Mesendoderm (in vitro differentiated cells): ENCODE measurements at regions not wholly inside any gene's neighbourhood (a gene's known extent, or its start where the extent isn't known, plus 50 kb on each side); places are given as distances from the start of the nearest gene placed in this dataset.

Experiments used
- DNase-seq: peaks from one replicate; pipeline ENCODE4 v3.0.0; 2013
- H2AK5ac ChIP-seq: 2 replicates; pipeline ENCODE4 v1.6.1; 2013; ENCODE audit warnings: low read length, inconsistent platforms
- H2BK120ac ChIP-seq: 2 replicates; pipeline ENCODE4 v1.6.1; 2013; ENCODE audit warnings: low read depth, mild to moderate bottlenecking, low read length, moderate library complexity, mixed read lengths
- H2BK15ac ChIP-seq: replicated peaks from 2 replicates; pipeline ENCODE4 v1.6.1; 2013; ENCODE audit warnings: low read depth, mild to moderate bottlenecking, moderate library complexity
- H2BK5ac ChIP-seq: 2 replicates; pipeline ENCODE4 v1.6.1; 2013; ENCODE audit warnings: low read length, inconsistent platforms
- H3K18ac ChIP-seq: 2 replicates; pipeline ENCODE4 v1.6.1; 2013; ENCODE audit warnings: mild to moderate bottlenecking, low read length, mixed read lengths
- H3K23ac ChIP-seq: one replicate; pipeline ENCODE4 v1.6.1; 2013; ENCODE audit warnings: low read length
- H3K27ac ChIP-seq: 2 replicates; pipeline ENCODE4 v1.5.1; 2013; ENCODE audit warnings: low read depth, mild to moderate bottlenecking, inconsistent platforms, low read length, moderate library complexity
- H3K27me3 ChIP-seq: 2 replicates; pipeline ENCODE4 v1.6.1; 2013; ENCODE audit warnings: low read length, control low read depth, mild to moderate bottlenecking, inconsistent platforms; ENCODE audit not compliant: insufficient read depth, poor library complexity
- H3K36me3 ChIP-seq: 2 replicates; pipeline ENCODE4 v1.6.1; 2013; ENCODE audit warnings: low read length, inconsistent platforms; ENCODE audit not compliant: control insufficient read depth, insufficient read depth
- H3K4ac ChIP-seq: one replicate; pipeline ENCODE4 v1.6.1; 2013; ENCODE audit warnings: low read depth, mild to moderate bottlenecking, low read length, moderate library complexity
- H3K4me1 ChIP-seq: 2 replicates; pipeline ENCODE4 v1.6.1; 2013; ENCODE audit warnings: low read depth, low read length, inconsistent platforms; ENCODE audit not compliant: control insufficient read depth
- H3K4me2 ChIP-seq: 2 replicates; pipeline ENCODE4 v1.6.1; 2013; ENCODE audit warnings: low read length
- H3K4me3 ChIP-seq: 2 replicates; pipeline ENCODE4 v1.5.1; 2013; ENCODE audit warnings: mild to moderate bottlenecking, low read length
- H3K56ac ChIP-seq: one replicate; pipeline ENCODE4 v1.6.1; 2013; ENCODE audit warnings: low read length
- H3K79me1 ChIP-seq: 2 replicates; pipeline ENCODE4 v1.6.1; 2013; ENCODE audit warnings: low read length, inconsistent platforms
- H3K79me2 ChIP-seq: 2 replicates; pipeline ENCODE4 v1.6.1; 2013; ENCODE audit warnings: mild to moderate bottlenecking, low read length; ENCODE audit not compliant: control insufficient read depth, insufficient read depth
- H3K9ac ChIP-seq: 2 replicates; pipeline ENCODE4 v1.6.1; 2013; ENCODE audit warnings: low read length, inconsistent platforms
- H4K5ac ChIP-seq: one replicate; pipeline ENCODE4 v1.6.1; 2013; ENCODE audit warnings: low read length
- H4K8ac ChIP-seq: one replicate; pipeline ENCODE4 v1.6.1; 2013; ENCODE audit warnings: low read depth, mild to moderate bottlenecking, control low read depth, low read length, moderate library complexity
- WGBS: extraction: QIAGEN DNeasy Blood & Tissue Kit; methylation state at CpG from one replicate; pipeline ENCODE4 v1.1.7; 2013; ENCODE audit warnings: low lambda C conversion rate, missing lambda C conversion rate; ENCODE audit not compliant: insufficient coverage; ENCODE audit errors: extremely low coverage; 5-methylcytosine and 5-hydroxymethylcytosine counted together

- no peaks in the 10 kb centered on the region for H3K79me2 ChIP-seq
- H3K9ac ChIP-seq, result no peak overlapping the region
- no peak overlapping the region for H4K8ac ChIP-seq
- H3K18ac ChIP-seq, result no peak overlapping the region
- H3K27me3 ChIP-seq, result no peaks in the 10 kb centered on the region
- no peak overlapping the region for H3K23ac ChIP-seq
- H3K36me3 ChIP-seq, result no peaks in the 10 kb centered on the region
- H2BK15ac ChIP-seq, result no peak overlapping the region
- H3K4me3 ChIP-seq, result no peak overlapping the region
- no peak overlapping the region for H2AK5ac ChIP-seq
- no peak overlapping the region for H3K4ac ChIP-seq
- H2BK5ac ChIP-seq, result no peak overlapping the region
- no peaks in the 10 kb centered on the region for H3K4me1 ChIP-seq
- no peaks in the 10 kb centered on the region for H3K79me1 ChIP-seq
- no CpG with 5 or more reads among the region's 1 CpG for WGBS
- H3K27ac ChIP-seq, result no peak overlapping the region
- H2BK120ac ChIP-seq, result no peak overlapping the region
- DNase-seq, result no peak
- no peak overlapping the region for H3K4me2 ChIP-seq
- H3K56ac ChIP-seq, result no peak overlapping the region
- no peak overlapping the region for H4K5ac ChIP-seq
These were observed 140.2 kb upstream of the PRPS1L1 start for GRCh38 chr7:18167815-18168214.

- H3K23ac ChIP-seq, result no peak overlapping the region
- H4K8ac ChIP-seq, result no peak overlapping the region
- no peaks in the 10 kb centered on the region for H3K27me3 ChIP-seq
- H3K79me1 ChIP-seq, result no peaks in the 10 kb centered on the region
- no peaks in the 10 kb centered on the region for H3K79me2 ChIP-seq
- H3K4me3 ChIP-seq, result no peak overlapping the region
- H3K36me3 ChIP-seq, result no peaks in the 10 kb centered on the region
- no peak overlapping the region for H3K4ac ChIP-seq
- no peak overlapping the region for H3K18ac ChIP-seq
- no peak overlapping the region for H4K5ac ChIP-seq
- H2BK5ac ChIP-seq, result no peak overlapping the region
- no peak overlapping the region for H3K56ac ChIP-seq
- no peak overlapping the region for H2BK120ac ChIP-seq
- H2AK5ac ChIP-seq, result no peak overlapping the region
- peak; percentile 4 for DNase-seq
- no peak overlapping the region for H3K27ac ChIP-seq
- no peak overlapping the region for H2BK15ac ChIP-seq
- peaks cover 4% of the 10 kb centered on the region for H3K4me1 ChIP-seq
- no CpG with 5 or more reads among the region's 7 CpGs for WGBS
- no peak overlapping the region for H3K4me2 ChIP-seq
- no peak overlapping the region for H3K9ac ChIP-seq
These were observed 147.3 kb upstream of the PRPS1L1 start for GRCh38 chr7:18174996-18175395.

DNA sequence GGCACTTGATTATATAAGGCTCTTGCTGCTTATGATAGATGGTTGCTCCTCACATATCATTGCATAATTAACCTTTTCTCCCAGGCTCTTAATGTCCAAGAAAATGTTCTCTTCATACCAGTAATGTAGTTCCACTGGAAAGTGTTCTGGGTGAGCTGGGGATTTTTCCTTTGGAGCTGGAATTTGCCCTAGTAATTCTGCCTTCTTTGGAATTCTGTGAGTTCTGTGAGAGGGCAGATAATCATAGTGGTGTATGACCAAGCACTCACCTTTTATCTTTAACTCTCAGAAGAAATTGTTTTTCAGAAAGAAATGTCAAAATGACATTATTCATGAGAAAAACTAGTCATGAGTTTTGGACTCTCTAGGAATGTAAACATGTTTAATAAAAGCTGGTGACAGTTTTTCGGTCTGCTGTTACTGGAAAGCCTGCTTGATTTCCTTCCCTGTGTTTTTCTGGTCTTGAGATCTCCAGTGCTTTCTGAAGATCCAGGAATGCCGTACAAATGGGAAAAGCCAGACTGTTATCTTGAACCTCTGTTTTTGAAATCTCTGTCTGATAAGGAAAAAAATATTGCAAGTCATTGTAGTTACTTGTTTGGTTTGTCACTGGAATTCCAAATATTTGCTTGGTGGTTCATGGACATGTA is 148.3 kb upstream of the PRPS1L1 start:
- Histone ChIP-seq H2BK120ac (no peak overlapping the region), H4K5ac (no peak overlapping the region), H3K56ac (no peak overlapping the region), H3K36me3 (no peaks in the 10 kb centered on the region), H2BK15ac (no peak overlapping the region), H3K18ac (no peak overlapping the region), H3K23ac (no peak overlapping the region), H3K79me1 (no peaks in the 10 kb centered on the region), H3K27ac (no peak overlapping the region), H3K4me3 (no peak overlapping the region), H3K9ac (no peak overlapping the region), H3K4ac (no peak overlapping the region), H3K4me2 (no peak overlapping the region), H2BK5ac (no peak overlapping the region), H3K27me3 (no peaks in the 10 kb centered on the region), H3K79me2 (no peaks in the 10 kb centered on the region), H4K8ac (no peak overlapping the region), H3K4me1 (peaks cover 4% of the 10 kb centered on the region), H2AK5ac (no peak overlapping the region)
- WGBS, result no CpG with 5 or more reads among the region's 2 CpGs
- peak; percentile 27 for DNase-seq

DNA sequence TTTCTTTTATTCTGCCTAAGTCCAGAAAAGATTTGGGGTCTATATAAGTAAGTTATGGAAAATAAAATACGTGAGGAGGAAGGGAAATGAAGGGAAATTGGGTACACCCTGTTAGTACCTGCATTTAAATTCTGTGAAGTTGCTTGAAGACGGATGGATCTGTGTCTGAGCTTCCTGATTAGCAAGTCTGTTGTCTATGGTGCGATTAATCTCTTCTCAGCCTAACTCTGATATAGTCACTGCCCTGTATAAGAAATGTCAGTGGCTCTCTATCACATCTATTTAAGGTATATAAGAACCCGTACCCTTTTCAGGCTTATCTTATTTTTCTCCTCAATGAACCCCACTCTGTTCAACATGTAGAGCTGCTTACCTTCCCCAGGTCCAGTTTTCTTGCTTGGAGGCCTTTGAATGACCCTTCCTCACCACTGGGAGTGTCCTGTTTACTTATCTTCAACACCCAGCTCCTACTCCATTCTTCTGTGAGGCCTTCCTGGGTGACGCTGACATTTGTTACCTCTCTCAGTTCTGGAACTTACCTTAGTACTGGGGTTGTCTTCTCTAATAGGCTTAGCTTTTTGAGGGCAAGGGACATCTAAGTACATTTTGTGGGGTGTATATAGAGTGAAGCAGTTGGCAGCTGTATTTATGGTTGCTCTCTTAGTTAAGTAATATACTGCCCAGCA is 149.6 kb upstream of the PRPS1L1 start:
- H3K36me3 ChIP-seq, result no peaks in the 10 kb centered on the region
- no peak overlapping the region for H2BK120ac ChIP-seq
- peaks cover 4% of the 10 kb centered on the region for H3K4me1 ChIP-seq
- no peak overlapping the region for H3K23ac ChIP-seq
- no CpG with 5 or more reads among the region's 5 CpGs for WGBS
- no peaks in the 10 kb centered on the region for H3K79me2 ChIP-seq
- H3K4me2 ChIP-seq, result no peak overlapping the region
- H3K27me3 ChIP-seq, result no peaks in the 10 kb centered on the region
- H3K56ac ChIP-seq, result no peak overlapping the region
- H3K79me1 ChIP-seq, result no peaks in the 10 kb centered on the region
- no peak overlapping the region for H3K4ac ChIP-seq
- H2BK15ac ChIP-seq, result no peak overlapping the region
- H2BK5ac ChIP-seq, result no peak overlapping the region
- H3K18ac ChIP-seq, result no peak overlapping the region
- DNase-seq, result peak; percentile 34
- no peak overlapping the region for H3K9ac ChIP-seq
- no peak overlapping the region for H4K5ac ChIP-seq
- no peak overlapping the region for H3K4me3 ChIP-seq
- no peak overlapping the region for H4K8ac ChIP-seq
- H3K27ac ChIP-seq, result no peak overlapping the region
- H2AK5ac ChIP-seq, result no peak overlapping the region

GRCh38 chr7:18177815-18178660 is 150.4 kb upstream of the PRPS1L1 start:
- H2BK15ac ChIP-seq, result no peak overlapping the region
- H4K5ac ChIP-seq, result no peak overlapping the region
- DNase-seq, result peak; percentile 80
- no peak overlapping the region for H3K27ac ChIP-seq
- no peak overlapping the region for H3K56ac ChIP-seq
- H3K79me2 ChIP-seq, result no peaks in the 10 kb centered on the region
- no peak overlapping the region for H4K8ac ChIP-seq
- no peak overlapping the region for H2BK120ac ChIP-seq
- no peak overlapping the region for H3K18ac ChIP-seq
- H3K4me2 ChIP-seq, result no peak overlapping the region
- no peak overlapping the region for H3K9ac ChIP-seq
- H2AK5ac ChIP-seq, result no peak overlapping the region
- H3K4me1 ChIP-seq, result peaks cover 4% of the 10 kb centered on the region
- no peaks in the 10 kb centered on the region for H3K79me1 ChIP-seq
- no peak overlapping the region for H3K23ac ChIP-seq
- no peak overlapping the region for H2BK5ac ChIP-seq
- no peaks in the 10 kb centered on the region for H3K27me3 ChIP-seq
- H3K4ac ChIP-seq, result no peak overlapping the region
- H3K36me3 ChIP-seq, result no peaks in the 10 kb centered on the region
- H3K4me3 ChIP-seq, result no peak overlapping the region
- no CpG with 5 or more reads among the region's 7 CpGs for WGBS
